UCSD-AML1 (cell line): ENCODE measurements at regions not wholly inside any gene's neighbourhood (a gene's known extent, or its start where the extent isn't known, plus 50 kb on each side); places are given as distances from the start of the nearest gene placed in this dataset.
"Not testable (repeated sequence)": the region's sequence is repeated elsewhere in the genome, so short reads cannot be mapped to it uniquely, and the experiment has no call there.

Source experiments
- DNase-seq: peaks from one replicate; lab custom pipeline; 2025; ENCODE audit not compliant: unreplicated experiment; lab: John Stamatoyannopoulos, UW

- no peak for DNase-seq
Measured at GRCh38 chr2:192498747-192499146, 304.0 kb upstream of the TMEFF2 start.

- DNase-seq: not testable (repeated sequence)
Measured at GRCh38 chr2:192488158-192488557, 293.4 kb upstream of the TMEFF2 start.

- DNase-seq: peak; percentile 1
Measured at GRCh38 chr2:192487636-192488035, 292.9 kb upstream of the TMEFF2 start.

GRCh38 chr2:192484903-192485302, 290.2 kb upstream of the TMEFF2 start:
- DNase-seq: peak; percentile 5

GRCh38 chr2:192480984-192481383, 286.3 kb upstream of the TMEFF2 start:
- DNase-seq: no peak

GRCh38 chr2:192473331-192473730, 278.6 kb upstream of the TMEFF2 start:
- no peak for DNase-seq

GRCh38 chr2:192471982-192472381, 277.2 kb upstream of the TMEFF2 start:
- DNase-seq: peak; percentile 3

- DNase-seq: no peak
Measured at GRCh38 chr2:192469612-192470011, 274.9 kb upstream of the TMEFF2 start.

- no peak for DNase-seq
Measured at GRCh38 chr2:192467953-192468660, 273.4 kb upstream of the TMEFF2 start.

GRCh38 chr2:192465141-192465540, 270.4 kb upstream of the TMEFF2 start:
- DNase-seq: peak; percentile 3

- no peak for DNase-seq
Measured at GRCh38 chr2:192459422-192459821, 264.7 kb upstream of the TMEFF2 start.

- DNase-seq: no peak
Measured at GRCh38 chr2:192448881-192449280, 254.1 kb upstream of the TMEFF2 start.

- no peak for DNase-seq
Measured at GRCh38 chr2:192444286-192444838, 249.6 kb upstream of the TMEFF2 start.

- DNase-seq: no peak
Measured at GRCh38 chr2:192443831-192444230, 249.1 kb upstream of the TMEFF2 start.

GRCh38 chr2:192438239-192438638, 243.5 kb upstream of the TMEFF2 start:
- no peak for DNase-seq

GRCh38 chr2:192437653-192438052, 242.9 kb upstream of the TMEFF2 start:
- no peak for DNase-seq

- DNase-seq: no peak
Measured at GRCh38 chr2:192424243-192424642, 229.5 kb upstream of the TMEFF2 start.

GRCh38 chr2:192419786-192420185, 225.1 kb upstream of the TMEFF2 start:
- DNase-seq: no peak

GRCh38 chr2:192416060-192416459, 221.3 kb upstream of the TMEFF2 start:
- DNase-seq: no peak

GRCh38 chr2:192414794-192415193, 220.1 kb upstream of the TMEFF2 start:
- peak; percentile 1 for DNase-seq

- peak; percentile 6 for DNase-seq
Measured at GRCh38 chr2:192413812-192414681, 219.3 kb upstream of the TMEFF2 start.

GRCh38 chr2:192412866-192413265, 218.1 kb upstream of the TMEFF2 start:
- DNase-seq: not testable (repeated sequence)
